ENCODE measurements at regions not wholly inside any gene's neighbourhood (a gene's known extent, or its start where the extent isn't known, plus 50 kb on each side); places are given as distances from the start of the nearest gene placed in this dataset.

- H3K9me3 ChIP-seq (ENCODE audit: control insufficient read depth in 2 of 2, low read length in 2 of 2): no peaks in the 10 kb centered on the region
- peak overlapping the region in 1 of 2 donors; percentile 36 for H3K9ac ChIP-seq (ENCODE audit: low read length in 2 of 2)
- no peaks in the 10 kb centered on the region for H3K27me3 ChIP-seq (ENCODE audit: control insufficient read depth in 1 of 2, insufficient read depth in 2 of 2, low read length in 2 of 2)
- no peaks in the 10 kb centered on the region for H3K36me3 ChIP-seq (ENCODE audit: control insufficient read depth in 2 of 2, insufficient read depth in 2 of 2, low read length in 2 of 2)
- H3K4me1 ChIP-seq (ENCODE audit: control insufficient read depth, insufficient read depth, low read length): peaks cover 29% of the 10 kb centered on the region
- peak overlapping the region; percentile 36 to 44 for H3K4me3 ChIP-seq (ENCODE audit: low read length in 2 of 2)
- peak overlapping the region; percentile 62 for H3K27ac ChIP-seq (ENCODE audit: low read length)
Observed at GRCh38 chr18:10067670-10068659, 154.1 kb downstream of the VAPA start.

- Histone ChIP-seq H3K4me1 (ENCODE audit: control insufficient read depth, insufficient read depth, low read length) (peaks cover 29% of the 10 kb centered on the region), H3K27me3 (ENCODE audit: control insufficient read depth in 1 of 2, insufficient read depth in 2 of 2, low read length in 2 of 2) (no peaks in the 10 kb centered on the region), H3K36me3 (ENCODE audit: control insufficient read depth in 2 of 2, insufficient read depth in 2 of 2, low read length in 2 of 2) (no peaks in the 10 kb centered on the region), H3K27ac (ENCODE audit: low read length) (peak overlapping the region; percentile 62), H3K4me3 (ENCODE audit: low read length in 2 of 2) (peak overlapping the region in 1 of 2 donors; percentile 44), H3K9ac (ENCODE audit: low read length in 2 of 2) (no peak overlapping the region), H3K9me3 (ENCODE audit: control insufficient read depth in 2 of 2, low read length in 2 of 2) (no peaks in the 10 kb centered on the region)
Observed at GRCh38 chr18:10068766-10069567, 155.2 kb downstream of the VAPA start.

- Histone ChIP-seq H3K27ac (ENCODE audit: low read length) (no peak overlapping the region), H3K36me3 (ENCODE audit: control insufficient read depth in 2 of 2, insufficient read depth in 2 of 2, low read length in 2 of 2) (no peaks in the 10 kb centered on the region), H3K4me1 (ENCODE audit: control insufficient read depth, insufficient read depth, low read length) (peaks cover 29% of the 10 kb centered on the region)
Observed at GRCh38 chr18:10070561-10071000, 156.8 kb downstream of the VAPA start.

DNA sequence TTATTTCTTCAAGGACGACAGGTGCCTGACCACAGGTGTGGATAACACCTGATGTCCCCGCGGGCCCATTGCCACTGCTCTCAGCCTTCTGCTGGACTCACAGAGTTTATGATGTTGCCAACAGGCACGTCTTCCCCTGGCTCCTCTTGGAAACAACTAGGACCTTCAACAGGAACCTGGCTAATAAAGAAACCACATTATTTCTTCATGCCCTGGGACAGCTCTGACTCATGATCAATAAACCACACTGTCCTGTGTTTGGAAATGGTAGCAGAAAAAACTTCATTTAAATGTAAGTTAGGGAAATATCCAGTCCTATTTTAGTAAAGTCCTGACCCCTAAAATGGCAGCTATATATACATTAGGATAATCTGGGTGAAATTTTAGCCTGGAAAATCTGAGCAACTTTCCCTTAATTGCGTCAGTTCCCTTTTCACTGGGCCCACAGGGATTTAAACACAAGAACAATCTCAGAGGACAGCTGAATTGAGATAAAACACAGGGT is 158.9 kb downstream of the VAPA start:
- no peaks in the 10 kb centered on the region for H3K27me3 ChIP-seq (ENCODE audit: control insufficient read depth in 1 of 2, insufficient read depth in 2 of 2, low read length in 2 of 2)
- H3K9me3 ChIP-seq (ENCODE audit: control insufficient read depth in 2 of 2, low read length in 2 of 2): no peaks in the 10 kb centered on the region
- no peak overlapping the region for H3K4me3 ChIP-seq (ENCODE audit: low read length in 2 of 2)
- H3K9ac ChIP-seq (ENCODE audit: low read length in 2 of 2): no peak overlapping the region
- H3K4me1 ChIP-seq (ENCODE audit: control insufficient read depth, insufficient read depth, low read length): peaks cover 21% of the 10 kb centered on the region
- H3K27ac ChIP-seq (ENCODE audit: low read length): no peak overlapping the region
- H3K36me3 ChIP-seq (ENCODE audit: control insufficient read depth in 2 of 2, insufficient read depth in 2 of 2, low read length in 2 of 2): no peaks in the 10 kb centered on the region

More at GRCh38 chr18:10070561-10071000, 156.8 kb downstream of the VAPA start:
- no peak overlapping the region for H3K4me3 ChIP-seq (ENCODE audit: low read length in 2 of 2)
- H3K9ac ChIP-seq (ENCODE audit: low read length in 2 of 2): no peak overlapping the region
- H3K9me3 ChIP-seq (ENCODE audit: control insufficient read depth in 2 of 2, low read length in 2 of 2): no peaks in the 10 kb centered on the region
- H3K27me3 ChIP-seq (ENCODE audit: control insufficient read depth in 1 of 2, insufficient read depth in 2 of 2, low read length in 2 of 2): no peaks in the 10 kb centered on the region

DNA sequence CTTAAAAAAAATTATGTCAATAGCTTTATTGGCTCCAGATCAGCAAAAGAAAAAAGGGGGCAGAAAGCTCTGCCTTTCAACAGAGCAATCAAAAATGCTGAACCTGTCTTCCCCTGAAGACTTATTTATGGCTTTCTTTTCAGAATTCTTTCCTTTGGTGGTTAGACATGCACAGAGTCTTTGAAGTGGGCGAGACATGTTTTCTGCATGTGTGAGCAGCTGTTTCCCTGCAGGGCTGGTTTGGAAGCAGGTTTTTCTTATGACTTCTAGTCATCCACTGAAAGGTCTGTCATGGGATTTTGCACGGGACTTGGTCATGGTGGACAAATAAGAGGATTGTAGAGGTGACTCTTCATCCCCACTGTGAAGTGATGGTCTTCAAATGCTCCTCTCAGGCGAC is 160.3 kb downstream of the VAPA start:
- no peak overlapping the region for H3K27ac ChIP-seq (ENCODE audit: low read length)
- no peaks in the 10 kb centered on the region for H3K27me3 ChIP-seq (ENCODE audit: control insufficient read depth in 1 of 2, insufficient read depth in 2 of 2, low read length in 2 of 2)
- no peaks in the 10 kb centered on the region for H3K9me3 ChIP-seq (ENCODE audit: control insufficient read depth in 2 of 2, low read length in 2 of 2)
- no peak overlapping the region for H3K9ac ChIP-seq (ENCODE audit: low read length in 2 of 2)
- no peaks in the 10 kb centered on the region for H3K36me3 ChIP-seq (ENCODE audit: control insufficient read depth in 2 of 2, insufficient read depth in 2 of 2, low read length in 2 of 2)
- H3K4me1 ChIP-seq (ENCODE audit: control insufficient read depth, insufficient read depth, low read length): peaks cover 7% of the 10 kb centered on the region
- H3K4me3 ChIP-seq (ENCODE audit: low read length in 2 of 2): no peak overlapping the region

DNA sequence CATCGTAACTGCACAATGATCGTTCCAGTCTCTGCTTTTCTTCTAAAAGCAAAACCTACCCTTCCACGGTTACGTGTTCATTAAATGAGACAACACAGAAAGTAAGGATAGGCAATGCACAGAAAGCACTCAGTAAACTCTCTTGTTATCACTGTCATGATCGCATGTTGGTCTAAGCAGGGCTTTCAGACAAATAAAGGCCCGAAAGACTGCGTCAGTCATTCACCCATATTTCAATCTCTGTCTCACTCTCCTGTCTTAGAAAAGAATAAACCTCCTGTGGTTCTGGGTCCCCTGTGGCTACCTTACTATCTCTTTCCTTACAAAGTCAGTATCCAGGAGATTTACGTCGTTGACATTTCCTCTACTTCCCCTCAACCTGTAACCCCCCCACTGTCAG is 160.9 kb downstream of the VAPA start:
- Histone ChIP-seq H3K36me3 (ENCODE audit: control insufficient read depth in 2 of 2, insufficient read depth in 2 of 2, low read length in 2 of 2) (no peaks in the 10 kb centered on the region), H3K4me1 (ENCODE audit: control insufficient read depth, insufficient read depth, low read length) (peaks cover 5% of the 10 kb centered on the region), H3K4me3 (ENCODE audit: low read length in 2 of 2) (no peak overlapping the region), H3K27me3 (ENCODE audit: control insufficient read depth in 1 of 2, insufficient read depth in 2 of 2, low read length in 2 of 2) (no peaks in the 10 kb centered on the region), H3K9ac (ENCODE audit: low read length in 2 of 2) (no peak overlapping the region), H3K9me3 (ENCODE audit: control insufficient read depth in 2 of 2, low read length in 2 of 2) (no peaks in the 10 kb centered on the region), H3K27ac (ENCODE audit: low read length) (no peak overlapping the region)

- no peaks in the 10 kb centered on the region for H3K27me3 ChIP-seq (ENCODE audit: control insufficient read depth in 1 of 2, insufficient read depth in 2 of 2, low read length in 2 of 2)
- no peak overlapping the region for H3K4me3 ChIP-seq (ENCODE audit: low read length in 2 of 2)
- H3K27ac ChIP-seq (ENCODE audit: low read length): no peak overlapping the region
- H3K9ac ChIP-seq (ENCODE audit: low read length in 2 of 2): no peak overlapping the region
- H3K36me3 ChIP-seq (ENCODE audit: control insufficient read depth in 2 of 2, insufficient read depth in 2 of 2, low read length in 2 of 2): no peaks in the 10 kb centered on the region
- no peaks in the 10 kb centered on the region for H3K9me3 ChIP-seq (ENCODE audit: control insufficient read depth in 2 of 2, low read length in 2 of 2)
- H3K4me1 ChIP-seq (ENCODE audit: control insufficient read depth, insufficient read depth, low read length): no peaks in the 10 kb centered on the region
Observed at GRCh38 chr18:10076502-10077030, 162.8 kb downstream of the VAPA start.

DNA sequence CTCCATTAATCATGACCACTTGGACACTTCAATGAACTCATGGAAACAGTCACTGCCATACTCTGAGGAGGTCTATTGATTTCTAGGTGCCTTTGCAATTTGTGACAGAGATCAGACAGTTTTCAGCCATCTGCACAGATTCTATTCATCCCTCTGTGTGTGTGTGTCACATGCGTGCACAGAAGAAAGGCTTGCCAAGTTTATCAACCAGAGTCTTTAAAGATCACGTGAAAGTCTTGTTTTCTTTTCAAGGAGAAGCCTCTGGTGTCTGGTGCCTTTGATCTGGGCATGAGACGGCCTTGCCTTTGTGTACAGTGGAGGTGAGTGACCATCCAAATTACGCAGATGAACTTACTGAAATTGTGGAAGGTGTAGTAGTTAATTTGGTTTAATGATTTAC is 164.2 kb downstream of the VAPA start:
- Histone ChIP-seq H3K9ac (ENCODE audit: low read length in 2 of 2) (no peak overlapping the region), H3K36me3 (ENCODE audit: control insufficient read depth in 2 of 2, insufficient read depth in 2 of 2, low read length in 2 of 2) (no peaks in the 10 kb centered on the region), H3K27me3 (ENCODE audit: control insufficient read depth in 1 of 2, insufficient read depth in 2 of 2, low read length in 2 of 2) (no peaks in the 10 kb centered on the region), H3K9me3 (ENCODE audit: control insufficient read depth in 2 of 2, low read length in 2 of 2) (peaks cover 1 to 3% of the 10 kb centered on the region in 2 donors), H3K4me1 (ENCODE audit: control insufficient read depth, insufficient read depth, low read length) (no peaks in the 10 kb centered on the region), H3K27ac (ENCODE audit: low read length) (no peak overlapping the region), H3K4me3 (ENCODE audit: low read length in 2 of 2) (no peak overlapping the region)

- H3K27me3 ChIP-seq (ENCODE audit: control insufficient read depth in 1 of 2, insufficient read depth in 2 of 2, low read length in 2 of 2): no peaks in the 10 kb centered on the region
- no peak overlapping the region for H3K27ac ChIP-seq (ENCODE audit: low read length)
- no peaks in the 10 kb centered on the region for H3K4me1 ChIP-seq (ENCODE audit: control insufficient read depth, insufficient read depth, low read length)
- no peak overlapping the region for H3K4me3 ChIP-seq (ENCODE audit: low read length in 2 of 2)
- no peak overlapping the region for H3K9ac ChIP-seq (ENCODE audit: low read length in 2 of 2)
- no peaks in the 10 kb centered on the region for H3K36me3 ChIP-seq (ENCODE audit: control insufficient read depth in 2 of 2, insufficient read depth in 2 of 2, low read length in 2 of 2)
- H3K9me3 ChIP-seq (ENCODE audit: control insufficient read depth in 2 of 2, low read length in 2 of 2): peaks cover 3 to 4% of the 10 kb centered on the region in 2 donors
Observed at GRCh38 chr18:10080372-10080771, 166.6 kb downstream of the VAPA start.

DNA sequence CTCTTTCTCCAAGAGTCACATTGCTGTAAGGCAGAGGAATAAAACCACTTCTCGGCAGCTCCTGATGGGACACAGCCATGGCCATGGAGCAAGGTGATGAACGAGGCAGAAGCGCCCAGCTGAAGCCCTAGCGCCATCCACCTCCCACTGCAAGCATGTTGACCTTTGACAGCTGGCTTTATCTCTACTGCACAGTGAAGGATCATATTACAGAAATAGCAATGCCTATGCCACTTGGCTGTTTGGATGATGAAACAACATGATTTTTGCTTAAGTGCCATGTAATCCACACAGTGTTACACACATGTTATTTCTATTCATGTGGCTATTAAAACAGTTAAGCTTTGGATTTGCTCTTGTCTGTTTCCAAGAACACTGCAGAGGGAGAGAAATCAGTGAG is 167.7 kb downstream of the VAPA start:
- H3K9ac ChIP-seq (ENCODE audit: low read length in 2 of 2): no peak overlapping the region
- H3K9me3 ChIP-seq (ENCODE audit: control insufficient read depth in 2 of 2, low read length in 2 of 2): peaks cover 3 to 4% of the 10 kb centered on the region in 2 donors
- H3K27ac ChIP-seq (ENCODE audit: low read length): no peak overlapping the region
- H3K4me1 ChIP-seq (ENCODE audit: control insufficient read depth, insufficient read depth, low read length): no peaks in the 10 kb centered on the region
- H3K36me3 ChIP-seq (ENCODE audit: control insufficient read depth in 2 of 2, insufficient read depth in 2 of 2, low read length in 2 of 2): no peaks in the 10 kb centered on the region
- no peaks in the 10 kb centered on the region for H3K27me3 ChIP-seq (ENCODE audit: control insufficient read depth in 1 of 2, insufficient read depth in 2 of 2, low read length in 2 of 2)
- no peak overlapping the region for H3K4me3 ChIP-seq (ENCODE audit: low read length in 2 of 2)

Data from stomach smooth muscle (tissue), 2 donors.